Thyroid gland (tissue), 4 donors: ENCODE measurements at regions not wholly inside any gene's neighbourhood (a gene's known extent, or its start where the extent isn't known, plus 50 kb on each side); places are given as distances from the start of the nearest gene placed in this dataset.

Source experiments
- DNase-seq, 2 donors: peaks; one replicate each; pipeline ENCODE4 v3.0.0-alpha.2; 2019
- H3K27ac ChIP-seq, 3 donors: fragments of 200-600 bp; sonication (generic); 1 replicate in 2 of 3; 2 replicates in 1 of 3; pipeline ENCODE4 v1.5.1; 2016 to 2019; ENCODE audit warnings: mild to moderate bottlenecking in 1 of 3, moderate library complexity in 1 of 3
- H3K27me3 ChIP-seq: fragments of 200-600 bp; sonication (generic); one replicate; pipeline ENCODE4 v1.5.1; 2019
- H3K36me3 ChIP-seq, 2 donors: fragments of 200-600 bp; sonication (generic); one replicate each; pipeline ENCODE4 v1.5.1; 2016 to 2019
- H3K4me1 ChIP-seq, 2 donors: fragments of 200-600 bp; sonication (generic); one replicate each; pipeline ENCODE4 v1.5.1; 2017 to 2019
- H3K4me3 ChIP-seq, 3 donors: fragments of 200-600 bp; sonication (generic); replicated peaks in 1 of 3; 1 replicate in 2 of 3; 2 replicates in 1 of 3; pipeline ENCODE4 v1.5.1; 2016; ENCODE audit warnings: mild to moderate bottlenecking in 1 of 3
- H3K9me3 ChIP-seq: fragments of 200-600 bp; sonication (generic); one replicate; pipeline ENCODE4 v1.5.1; 2017
- POLR2A ChIP-seq, 2 donors: fragments of 450-650 bp; IDR thresholded peaks; one replicate each; pipeline ENCODE4 v1.6.1; 2017; ENCODE audit warnings: antibody characterized with exemption in 2 of 2, mild to moderate bottlenecking in 2 of 2, moderate library complexity in 1 of 2
- WGBS, 2 donors: methylation state at CpG; one replicate each; pipeline ENCODE4 v1.1.5; 2017; 5-methylcytosine and 5-hydroxymethylcytosine counted together
- intact Hi-C: fragments of 100-400 bp; cut with DNase I; formaldehyde crosslinking; loops from one replicate; pipeline ENCODE4 v1.15.1; 2023
- TF ChIP-seq, protein P1 (sequence below), 6 experiments: fragments of 200-600 bp in 3 of 6; fragments of 450-650 bp in 3 of 6; sonication (generic) in 3 of 6; IDR thresholded peaks; one replicate each; pipeline ENCODE4 v1.5.1; 2016 to 2019; ENCODE audit warnings: antibody characterized with exemption in 6 of 6, mild to moderate bottlenecking in 2 of 6, inconsistent platforms in 1 of 6, moderate library complexity in 1 of 6

DNA sequence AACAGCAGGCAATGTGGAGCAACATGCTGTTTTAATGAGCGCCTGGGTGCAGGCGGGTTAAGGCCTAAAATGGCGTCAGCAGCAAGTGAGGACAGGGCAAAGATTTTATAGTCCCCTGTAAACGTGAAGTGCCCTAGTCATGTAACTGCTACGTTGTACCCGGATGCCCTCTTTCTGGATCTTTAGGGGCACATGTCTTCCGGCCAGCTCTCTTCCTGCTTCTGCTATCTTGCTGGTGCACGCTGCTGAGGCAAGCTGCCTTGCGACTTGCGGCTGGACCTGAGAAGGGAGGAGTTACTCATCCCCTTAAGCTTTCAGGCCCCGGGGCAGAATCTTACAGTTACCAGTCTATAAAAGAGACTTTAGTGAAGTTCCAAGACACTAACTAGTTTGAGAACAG lies 303.6 kb upstream of the DACH1 start:
- no peaks in the 10 kb centered on the region for H3K4me1 ChIP-seq
- H3K27me3 ChIP-seq: no peaks in the 10 kb centered on the region
- no peaks in the 10 kb centered on the region for H3K36me3 ChIP-seq
- H3K27ac ChIP-seq: no peak overlapping the region
- intact Hi-C loops: no loop called here
- WGBS, 2 donors: 96% methylated on average over 11 of the region's 11 CpGs
- no peak for DNase-seq
- no peak overlapping the region for H3K4me3 ChIP-seq
- no peak for TF ChIP-seq POLR2A (IDR thresholded peaks at IDR 0.05)
- TF ChIP-seq, protein P1, sequence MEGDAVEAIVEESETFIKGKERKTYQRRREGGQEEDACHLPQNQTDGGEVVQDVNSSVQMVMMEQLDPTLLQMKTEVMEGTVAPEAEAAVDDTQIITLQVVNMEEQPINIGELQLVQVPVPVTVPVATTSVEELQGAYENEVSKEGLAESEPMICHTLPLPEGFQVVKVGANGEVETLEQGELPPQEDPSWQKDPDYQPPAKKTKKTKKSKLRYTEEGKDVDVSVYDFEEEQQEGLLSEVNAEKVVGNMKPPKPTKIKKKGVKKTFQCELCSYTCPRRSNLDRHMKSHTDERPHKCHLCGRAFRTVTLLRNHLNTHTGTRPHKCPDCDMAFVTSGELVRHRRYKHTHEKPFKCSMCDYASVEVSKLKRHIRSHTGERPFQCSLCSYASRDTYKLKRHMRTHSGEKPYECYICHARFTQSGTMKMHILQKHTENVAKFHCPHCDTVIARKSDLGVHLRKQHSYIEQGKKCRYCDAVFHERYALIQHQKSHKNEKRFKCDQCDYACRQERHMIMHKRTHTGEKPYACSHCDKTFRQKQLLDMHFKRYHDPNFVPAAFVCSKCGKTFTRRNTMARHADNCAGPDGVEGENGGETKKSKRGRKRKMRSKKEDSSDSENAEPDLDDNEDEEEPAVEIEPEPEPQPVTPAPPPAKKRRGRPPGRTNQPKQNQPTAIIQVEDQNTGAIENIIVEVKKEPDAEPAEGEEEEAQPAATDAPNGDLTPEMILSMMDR (IDR thresholded peaks at IDR 0.05): no peak
- no peaks in the 10 kb centered on the region for H3K9me3 ChIP-seq

DNA sequence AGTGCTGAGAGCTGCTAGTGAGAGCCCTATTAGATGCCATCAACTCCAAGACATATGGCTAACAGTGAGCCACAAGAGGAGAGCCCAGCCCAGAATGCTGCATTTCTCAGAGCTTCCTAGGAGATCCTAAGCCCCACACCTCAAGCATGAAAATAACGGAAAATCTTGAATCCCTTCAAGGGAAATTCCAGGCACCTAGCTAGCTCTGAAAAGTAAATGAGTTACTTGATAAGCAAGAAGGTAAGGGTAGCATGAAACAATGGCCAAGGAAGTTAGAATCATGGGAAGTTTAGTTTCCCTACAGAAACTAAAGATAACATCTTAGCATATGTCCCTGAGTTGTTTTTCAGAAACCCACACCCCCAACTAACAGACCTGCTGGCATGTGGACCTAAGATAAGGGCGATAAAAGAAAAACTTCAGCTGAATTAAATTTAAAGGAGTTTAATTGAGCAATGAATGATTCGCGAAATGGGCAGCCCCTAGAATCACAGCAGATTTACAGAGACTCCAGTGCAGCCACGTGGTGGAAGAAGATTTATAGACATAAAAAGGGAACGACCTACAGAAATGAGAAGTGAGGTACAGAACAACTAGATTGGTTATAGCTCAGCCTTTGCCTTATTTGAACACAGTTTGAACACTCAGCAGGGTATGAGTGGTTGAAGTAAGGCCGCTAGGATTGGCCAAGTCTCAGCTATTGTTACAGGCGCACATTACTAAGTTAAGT lies 301.3 kb upstream of the DACH1 start:
- DNase-seq: no peak
- intact Hi-C loops: no loop called here
- no peak overlapping the region for H3K27ac ChIP-seq
- no peaks in the 10 kb centered on the region for H3K27me3 ChIP-seq
- 91 to 95% methylated on average over 8 of the region's 8 CpGs for WGBS, 2 donors
- no peak for TF ChIP-seq POLR2A (IDR thresholded peaks at IDR 0.05)
- TF ChIP-seq, protein P1 (IDR thresholded peaks at IDR 0.05): no peak
- no peaks in the 10 kb centered on the region for H3K36me3 ChIP-seq
- H3K9me3 ChIP-seq: no peaks in the 10 kb centered on the region
- H3K4me1 ChIP-seq: no peaks in the 10 kb centered on the region
- no peak overlapping the region for H3K4me3 ChIP-seq

DNA sequence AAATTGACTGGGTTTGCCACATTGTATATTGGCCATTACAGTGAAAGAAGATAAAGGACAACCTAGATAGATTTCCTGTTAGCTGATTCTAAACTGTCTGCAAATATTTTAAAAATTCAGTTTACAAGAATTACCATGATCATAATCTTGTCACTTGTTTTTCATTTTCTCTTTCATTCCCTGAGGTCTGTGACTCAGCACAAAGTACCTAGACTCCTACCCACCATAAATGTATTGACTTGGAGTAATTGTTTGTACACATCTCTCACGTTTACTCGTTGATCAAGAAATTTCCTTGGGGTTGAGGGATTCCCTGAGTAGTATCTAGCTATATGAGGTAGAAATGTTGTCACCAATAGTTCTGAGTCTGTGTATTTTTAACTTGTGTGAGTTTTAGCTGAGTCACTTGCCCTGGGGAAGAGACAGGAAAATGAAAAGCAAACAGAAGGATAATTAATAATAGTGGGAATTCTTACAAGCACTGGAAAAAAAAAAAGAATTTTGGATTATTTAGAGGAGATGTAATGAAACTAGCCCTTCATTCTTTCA lies 299.2 kb upstream of the DACH1 start:
- no peaks in the 10 kb centered on the region for H3K9me3 ChIP-seq
- 77 to 81% methylated on average over 2 of the region's 2 CpGs for WGBS, 2 donors
- no peak overlapping the region for H3K4me3 ChIP-seq
- H3K36me3 ChIP-seq: no peaks in the 10 kb centered on the region
- H3K4me1 ChIP-seq: no peaks in the 10 kb centered on the region
- intact Hi-C loops: no loop called here
- TF ChIP-seq, protein P1 (IDR thresholded peaks at IDR 0.05): no peak
- no peak for TF ChIP-seq POLR2A (IDR thresholded peaks at IDR 0.05)
- no peaks in the 10 kb centered on the region for H3K27me3 ChIP-seq
- no peak overlapping the region for H3K27ac ChIP-seq
- DNase-seq: no peak

DNA sequence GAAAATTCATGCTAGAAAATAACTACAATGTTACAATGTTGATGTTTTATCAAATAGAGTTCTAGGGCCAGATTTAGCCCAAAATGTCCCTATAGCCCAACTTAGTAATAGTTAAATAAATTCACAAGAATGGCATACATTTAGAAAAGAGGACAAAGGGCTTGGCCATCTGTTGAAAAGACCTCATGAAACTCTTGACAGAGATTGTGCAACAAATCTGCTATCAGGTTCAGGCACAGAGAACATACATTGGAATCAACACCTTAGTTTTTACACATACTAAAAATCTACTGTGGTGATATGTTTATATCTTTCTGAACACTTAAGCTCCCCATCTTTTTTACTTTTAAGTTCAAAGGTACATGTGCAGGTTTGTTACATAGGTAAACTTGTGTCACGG lies 298.3 kb upstream of the DACH1 start:
- WGBS, 2 donors: 94 to 96% methylated on average over 1 of the region's 1 CpG
- Histone ChIP-seq H3K4me1 (no peaks in the 10 kb centered on the region), H3K27ac (no peak overlapping the region), H3K36me3 (no peaks in the 10 kb centered on the region), H3K27me3 (no peaks in the 10 kb centered on the region), H3K9me3 (no peaks in the 10 kb centered on the region), H3K4me3 (no peak overlapping the region)
- DNase-seq: no peak
- intact Hi-C loops: no loop called here
- no peak for TF ChIP-seq POLR2A (IDR thresholded peaks at IDR 0.05)
- TF ChIP-seq, protein P1 (IDR thresholded peaks at IDR 0.05): no peak

DNA sequence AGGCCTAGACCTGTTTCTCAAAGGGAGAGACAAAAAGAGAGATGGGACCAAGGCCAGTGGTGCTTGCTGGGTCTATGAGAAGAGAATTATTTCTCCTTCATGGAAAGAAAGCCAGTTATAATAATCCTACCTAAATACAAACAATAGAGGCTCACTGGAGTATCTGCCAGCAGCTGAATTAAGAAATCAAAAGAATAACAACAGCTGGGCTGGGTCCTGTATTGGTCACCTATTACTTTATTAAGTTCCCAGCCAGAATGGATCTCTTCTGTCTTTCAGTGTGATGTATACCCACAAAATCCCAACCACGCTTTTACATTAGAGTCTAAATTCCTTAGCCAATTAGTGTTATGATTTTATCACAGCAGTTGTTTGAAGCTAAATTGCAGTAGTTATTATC lies 297.8 kb upstream of the DACH1 start:
- H3K9me3 ChIP-seq: no peaks in the 10 kb centered on the region
- no peak for DNase-seq
- no peaks in the 10 kb centered on the region for H3K27me3 ChIP-seq
- intact Hi-C loops: no loop called here
- H3K4me1 ChIP-seq: no peaks in the 10 kb centered on the region
- no peak for TF ChIP-seq POLR2A (IDR thresholded peaks at IDR 0.05)
- TF ChIP-seq, protein P1 (IDR thresholded peaks at IDR 0.05): no peak
- no peaks in the 10 kb centered on the region for H3K36me3 ChIP-seq
- WGBS, 2 donors: 97 to 100% methylated on average over 1 of the region's 1 CpG
- H3K27ac ChIP-seq: no peak overlapping the region
- no peak overlapping the region for H3K4me3 ChIP-seq
